Cardiac fibroblast (primary cell): ENCODE measurements at regions not wholly inside any gene's neighbourhood (a gene's known extent, or its start where the extent isn't known, plus 50 kb on each side); places are given as distances from the start of the nearest gene placed in this dataset.
A peak's percentile ranks its signal among the peaks of the same experiment; 100 is the strongest.

ENCODE experiments used
- DNase-seq, 2 donors: peaks; one replicate each; pipeline versions ENCODE4 v3.0.0 to v3.0.0-alpha.2; 2010; ENCODE audit warnings: low read depth in 2 of 2
- H3K4me3 ChIP-seq, 2 donors: replicated peaks in 1 of 2; 1 replicate in 1 of 2; 2 replicates in 1 of 2; pipeline ENCODE4 v1.5.1; 2011; ENCODE audit warnings: low read depth in 2 of 2, low read length in 2 of 2, mild to moderate bottlenecking in 2 of 2, moderate library complexity in 1 of 2
- TF ChIP-seq, protein P1 (sequence below): IDR thresholded peaks from one replicate; pipeline ENCODE4 v1.5.1; 2011; ENCODE audit warnings: low read depth, mild to moderate bottlenecking, low read length, inconsistent platforms

DNA sequence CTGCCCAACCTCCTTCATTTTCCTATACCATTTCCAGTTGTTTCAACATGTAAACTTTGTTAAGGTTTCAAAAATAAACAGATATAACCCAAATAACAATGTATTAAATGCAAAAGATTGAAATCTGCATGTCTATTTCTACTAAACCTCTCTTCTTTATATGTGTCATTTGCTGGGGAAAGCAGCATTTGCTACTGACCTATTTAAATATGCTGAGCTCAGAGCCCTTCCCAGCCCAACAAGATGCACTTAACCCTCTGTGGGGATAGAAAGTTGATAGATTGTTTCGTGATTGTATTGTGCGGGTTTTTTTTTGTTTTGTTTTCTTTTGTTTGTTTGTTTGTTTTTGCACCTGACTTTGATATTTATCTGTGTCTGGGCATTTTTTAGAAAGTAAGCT is 139.5 kb downstream of the UCHL1 start:
- no peak for DNase-seq
- TF ChIP-seq, protein P1, sequence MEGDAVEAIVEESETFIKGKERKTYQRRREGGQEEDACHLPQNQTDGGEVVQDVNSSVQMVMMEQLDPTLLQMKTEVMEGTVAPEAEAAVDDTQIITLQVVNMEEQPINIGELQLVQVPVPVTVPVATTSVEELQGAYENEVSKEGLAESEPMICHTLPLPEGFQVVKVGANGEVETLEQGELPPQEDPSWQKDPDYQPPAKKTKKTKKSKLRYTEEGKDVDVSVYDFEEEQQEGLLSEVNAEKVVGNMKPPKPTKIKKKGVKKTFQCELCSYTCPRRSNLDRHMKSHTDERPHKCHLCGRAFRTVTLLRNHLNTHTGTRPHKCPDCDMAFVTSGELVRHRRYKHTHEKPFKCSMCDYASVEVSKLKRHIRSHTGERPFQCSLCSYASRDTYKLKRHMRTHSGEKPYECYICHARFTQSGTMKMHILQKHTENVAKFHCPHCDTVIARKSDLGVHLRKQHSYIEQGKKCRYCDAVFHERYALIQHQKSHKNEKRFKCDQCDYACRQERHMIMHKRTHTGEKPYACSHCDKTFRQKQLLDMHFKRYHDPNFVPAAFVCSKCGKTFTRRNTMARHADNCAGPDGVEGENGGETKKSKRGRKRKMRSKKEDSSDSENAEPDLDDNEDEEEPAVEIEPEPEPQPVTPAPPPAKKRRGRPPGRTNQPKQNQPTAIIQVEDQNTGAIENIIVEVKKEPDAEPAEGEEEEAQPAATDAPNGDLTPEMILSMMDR, result no peak
- H3K4me3 ChIP-seq, result no peak overlapping the region

GRCh38 chr4:41396869-41397268 is 140.1 kb downstream of the UCHL1 start:
- H3K4me3 ChIP-seq, result no peak overlapping the region
- DNase-seq, result no peak
- TF ChIP-seq, protein P1, result no peak

- TF ChIP-seq, protein P1, result no peak
- no peak overlapping the region for H3K4me3 ChIP-seq
- DNase-seq, result no peak
Measured at GRCh38 chr4:41399231-41399630, 138.7 kb upstream of the LIMCH1 start.

DNA sequence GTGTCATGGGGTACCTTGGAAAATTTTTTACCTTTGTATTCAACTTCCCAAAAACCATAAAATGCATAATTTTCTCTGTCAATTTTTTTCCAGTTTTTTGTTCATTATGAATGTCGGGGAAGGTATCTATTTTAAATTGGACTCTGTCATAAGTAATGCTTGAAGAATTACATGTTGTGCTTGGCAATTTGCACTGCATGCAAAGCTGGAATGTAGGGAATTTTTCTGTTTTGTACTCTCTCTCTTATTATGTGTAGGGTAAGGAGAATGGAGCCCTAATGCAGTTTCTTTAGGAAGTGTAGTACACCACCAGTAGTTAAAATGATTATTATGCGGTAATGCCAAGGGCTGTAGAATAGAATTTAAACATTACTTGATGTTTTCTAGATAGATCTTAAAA is 137.7 kb upstream of the LIMCH1 start:
- TF ChIP-seq, protein P1, result no peak
- H3K4me3 ChIP-seq, result no peak overlapping the region
- DNase-seq, result peak in 1 of 2 donors; percentile 10

- no peak for DNase-seq
- TF ChIP-seq, protein P1, result no peak
- H3K4me3 ChIP-seq, result no peak overlapping the region
Measured at GRCh38 chr4:41405464-41406112, 132.4 kb upstream of the LIMCH1 start.

DNA sequence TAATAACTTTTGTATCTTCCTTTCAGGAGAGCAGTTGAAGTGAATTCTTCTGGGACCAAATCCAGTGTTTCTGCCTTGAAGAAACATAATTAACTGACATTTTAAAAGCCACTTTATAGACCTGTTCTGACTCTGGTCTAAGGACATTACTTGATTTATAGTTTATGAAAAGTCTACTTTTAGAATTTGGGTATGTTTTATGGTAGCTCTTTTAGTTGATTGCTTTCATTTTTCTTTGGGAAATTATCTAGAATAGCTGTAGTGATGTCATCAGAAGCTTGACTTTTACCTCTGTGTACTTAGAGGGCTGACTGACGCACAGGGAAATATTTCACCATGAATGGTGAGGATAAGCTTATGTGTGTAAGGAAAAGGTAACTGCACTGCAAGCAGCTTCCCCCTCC is 131.8 kb upstream of the LIMCH1 start:
- DNase-seq, result peak in 1 of 2 donors; percentile 15
- TF ChIP-seq, protein P1, result no peak
- H3K4me3 ChIP-seq, result no peak overlapping the region

- TF ChIP-seq, protein P1, result no peak
- no peak overlapping the region for H3K4me3 ChIP-seq
- no peak for DNase-seq
Measured at GRCh38 chr4:41408150-41408549, 129.8 kb upstream of the LIMCH1 start.
